Activated naive CD4-positive, alpha-beta T cell treated with Interleukin-2 at 50 U/mL for 16 hours (primary cell): ENCODE measurements at regions not wholly inside any gene's neighbourhood (a gene's known extent, or its start where the extent isn't known, plus 50 kb on each side); places are given as distances from the start of the nearest gene placed in this dataset.

ENCODE experiments used
- DNase-seq: peaks from one replicate; pipeline ENCODE4 v3.0.0-alpha.2; 2020

DNA sequence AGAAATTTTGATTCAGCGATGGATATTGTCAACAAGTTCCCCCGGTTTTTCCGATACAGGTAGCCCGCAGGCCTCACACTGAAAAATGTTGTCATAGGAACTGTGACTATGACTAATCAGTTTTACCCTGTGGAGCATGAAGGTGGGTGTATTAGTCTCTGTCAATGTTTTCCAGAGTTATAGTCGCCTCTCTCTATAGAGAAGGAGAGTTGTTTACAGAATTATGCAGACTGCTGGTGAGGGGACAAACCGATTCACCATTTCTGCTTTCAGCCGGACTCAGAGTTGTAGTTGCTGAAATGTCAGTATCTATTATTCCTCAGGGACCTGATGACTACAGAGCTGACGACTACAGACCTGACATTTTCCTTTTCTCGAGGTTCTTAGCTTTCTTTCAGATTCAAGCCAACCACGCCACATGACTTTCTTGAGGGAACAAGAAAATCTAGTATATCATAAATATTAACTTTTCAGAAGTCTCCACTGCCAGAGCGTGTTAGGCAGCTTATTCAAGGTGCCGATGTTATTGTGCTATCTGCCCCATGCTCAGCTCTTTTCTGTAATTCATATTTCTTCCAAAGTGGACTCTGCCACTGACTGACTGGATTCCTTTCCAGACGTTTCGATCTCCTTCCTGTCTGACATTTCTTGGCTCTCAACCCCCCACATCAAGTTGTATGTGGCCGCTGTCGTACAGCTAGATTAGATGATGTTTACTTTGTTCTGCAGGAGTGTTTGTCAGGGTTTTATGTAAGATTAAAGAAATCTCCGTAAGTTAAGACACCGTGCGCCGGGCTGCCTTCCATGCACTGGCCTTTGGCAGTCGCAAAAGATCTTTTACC is 178.1 kb downstream of the FGF1 start:
- peak; percentile 41 for DNase-seq

DNA sequence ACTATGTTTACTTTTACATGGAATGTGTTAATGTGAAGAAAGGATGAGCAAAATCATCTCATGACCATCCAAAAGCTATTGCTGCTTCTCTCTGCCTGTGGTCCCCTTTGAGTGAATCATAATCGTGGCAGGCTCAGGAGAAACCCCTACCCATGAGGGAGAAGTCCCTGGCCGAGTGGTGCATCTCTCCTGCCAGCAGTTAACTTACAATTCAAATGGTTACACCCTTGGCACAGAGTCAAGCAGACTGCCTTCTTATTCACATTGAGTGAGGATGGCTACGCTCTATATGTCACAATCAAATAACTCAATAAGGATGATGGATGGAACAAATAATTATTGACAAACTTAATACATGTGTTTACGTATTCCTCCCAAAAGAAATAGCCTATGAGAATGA is 179.1 kb downstream of the FGF1 start:
- DNase-seq, result no peak

DNA sequence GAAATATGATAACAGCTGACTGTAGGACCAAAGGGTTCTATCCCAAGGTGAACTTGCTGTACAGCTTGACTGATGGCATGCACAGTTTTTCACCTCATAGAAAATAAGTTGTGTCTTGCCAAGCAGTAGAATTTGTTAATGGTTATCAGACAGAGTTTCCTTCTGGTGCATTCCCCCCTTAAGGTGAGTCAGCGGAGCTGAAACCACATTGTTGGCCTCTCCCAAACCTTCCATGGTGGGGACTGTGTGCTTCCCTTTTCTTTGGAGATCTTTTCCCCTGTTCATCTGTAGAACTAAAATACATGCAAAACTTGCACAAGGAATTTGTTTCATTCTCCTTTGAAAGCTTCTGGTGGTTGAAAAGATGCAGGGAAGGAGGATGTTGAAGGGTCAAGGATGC is 179.8 kb downstream of the FGF1 start:
- DNase-seq, result no peak

DNA sequence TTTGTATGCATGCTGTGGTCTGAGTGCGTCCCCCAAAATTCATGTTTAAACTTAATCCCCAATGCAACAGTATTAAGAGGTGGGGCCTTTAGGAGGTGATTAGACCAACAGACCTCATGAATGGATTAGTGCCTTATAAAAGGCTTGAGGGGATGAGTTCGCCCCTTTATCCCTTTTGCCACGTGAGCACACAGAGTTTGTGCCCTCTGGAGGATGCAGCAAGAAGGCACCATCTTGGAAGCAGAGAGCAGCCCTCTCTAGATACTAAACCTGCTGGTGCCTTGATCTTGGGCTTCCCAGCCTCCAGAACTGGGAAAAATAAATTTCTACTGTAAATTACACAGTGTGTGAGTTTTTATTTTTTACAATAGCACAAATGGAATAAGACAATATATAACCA is 177.1 kb upstream of the SPRY4 start:
- no peak for DNase-seq

DNA sequence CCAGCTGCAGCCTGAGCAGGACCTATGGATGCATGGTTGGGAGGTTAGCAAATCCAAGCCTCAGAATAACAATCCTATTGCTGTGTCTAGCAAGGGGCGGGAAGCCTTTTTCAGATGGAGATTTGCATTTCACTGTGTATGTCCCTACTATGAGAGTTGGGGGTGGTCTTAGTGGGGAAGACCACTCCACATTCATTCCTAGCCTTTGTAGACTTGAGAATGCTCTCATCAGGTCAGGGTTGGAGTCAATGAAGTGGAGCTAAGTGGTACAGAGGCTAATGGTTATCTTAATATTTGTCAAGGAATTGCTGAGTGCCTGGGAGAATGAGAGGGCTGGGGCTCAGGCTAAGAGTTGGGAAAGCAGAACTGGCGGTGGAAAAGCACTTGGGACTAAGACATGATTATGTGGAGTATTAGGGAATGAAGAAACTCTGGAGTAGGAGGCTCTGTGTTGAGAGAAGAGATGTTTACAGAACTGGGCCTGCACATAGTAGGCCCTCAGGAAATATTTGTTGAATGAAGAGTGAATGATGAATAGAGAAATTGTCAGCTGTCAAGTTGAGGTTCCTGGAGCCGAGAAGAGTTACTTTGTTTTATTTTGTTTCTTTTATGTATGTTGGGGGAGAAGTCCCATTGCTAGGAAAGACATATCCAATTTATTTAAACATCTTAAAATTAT is 175.5 kb upstream of the SPRY4 start:
- no peak for DNase-seq

DNA sequence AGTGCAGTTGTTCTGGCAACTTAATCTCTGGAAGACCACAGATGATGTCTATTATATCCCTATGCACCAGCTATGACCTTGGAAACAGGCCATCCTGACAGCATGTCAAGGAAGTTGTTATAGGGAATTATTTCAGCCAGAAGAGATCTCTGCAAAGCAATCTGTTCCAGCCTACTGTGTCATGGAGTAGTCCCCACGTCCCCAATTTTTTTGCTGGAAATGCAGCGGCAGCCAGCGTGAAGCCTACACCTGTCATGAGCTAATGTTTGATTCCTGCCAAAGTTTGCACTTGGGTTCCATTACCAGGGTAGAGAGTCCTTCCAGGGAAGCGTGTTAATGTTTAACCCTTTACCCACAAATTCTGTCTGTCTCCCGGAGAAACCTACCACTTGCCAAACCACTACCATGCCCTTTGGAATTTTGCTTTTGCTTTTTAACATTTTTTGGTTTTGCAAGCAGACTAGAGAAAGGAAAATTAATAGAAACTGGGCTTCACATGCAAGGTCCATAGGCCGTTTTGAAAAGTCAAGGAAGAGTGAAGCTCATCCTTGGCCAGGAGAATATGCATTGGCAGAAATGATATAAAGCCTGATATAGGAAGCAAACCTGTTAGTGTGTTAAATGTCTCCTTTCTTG is 174.9 kb upstream of the SPRY4 start:
- no peak for DNase-seq

DNA sequence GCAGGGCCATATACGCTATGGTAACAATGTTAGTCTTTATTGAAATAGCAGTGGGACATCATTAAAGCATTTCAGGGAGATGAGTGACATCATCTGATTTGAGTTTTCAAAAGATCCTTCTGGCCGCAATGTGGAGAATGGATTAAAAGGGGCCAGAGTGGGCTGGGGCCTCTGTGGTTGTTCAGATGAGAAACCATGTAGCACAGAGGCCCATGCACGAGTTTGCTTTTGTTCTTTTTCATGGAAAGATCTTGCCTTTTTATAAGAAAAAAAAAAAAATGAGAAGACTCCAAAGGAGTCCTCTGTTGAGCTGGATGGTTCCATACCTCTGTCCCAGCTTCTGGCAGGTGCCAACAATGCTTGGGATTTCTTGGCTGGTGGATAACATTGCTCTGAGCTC is 173.5 kb upstream of the SPRY4 start:
- DNase-seq, result no peak

DNA sequence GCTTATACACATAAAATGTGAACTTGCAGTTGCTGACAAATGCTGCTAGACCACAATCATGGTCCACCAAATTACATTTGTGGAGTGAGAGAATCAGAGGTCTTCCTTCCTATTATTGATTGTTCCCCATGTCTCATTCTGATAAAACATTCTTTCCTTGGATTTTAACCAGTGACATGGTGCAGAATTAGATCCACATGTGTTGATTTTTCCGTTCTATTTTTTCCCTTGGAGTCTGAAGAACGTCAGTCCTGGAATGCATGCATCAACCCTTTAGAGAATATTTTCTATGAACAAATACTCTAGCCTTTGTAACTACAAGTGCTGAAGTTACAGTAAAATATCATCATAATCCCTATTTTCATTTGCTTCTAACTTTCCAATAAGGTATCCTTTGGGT is 170.7 kb upstream of the SPRY4 start:
- DNase-seq, result no peak

DNA sequence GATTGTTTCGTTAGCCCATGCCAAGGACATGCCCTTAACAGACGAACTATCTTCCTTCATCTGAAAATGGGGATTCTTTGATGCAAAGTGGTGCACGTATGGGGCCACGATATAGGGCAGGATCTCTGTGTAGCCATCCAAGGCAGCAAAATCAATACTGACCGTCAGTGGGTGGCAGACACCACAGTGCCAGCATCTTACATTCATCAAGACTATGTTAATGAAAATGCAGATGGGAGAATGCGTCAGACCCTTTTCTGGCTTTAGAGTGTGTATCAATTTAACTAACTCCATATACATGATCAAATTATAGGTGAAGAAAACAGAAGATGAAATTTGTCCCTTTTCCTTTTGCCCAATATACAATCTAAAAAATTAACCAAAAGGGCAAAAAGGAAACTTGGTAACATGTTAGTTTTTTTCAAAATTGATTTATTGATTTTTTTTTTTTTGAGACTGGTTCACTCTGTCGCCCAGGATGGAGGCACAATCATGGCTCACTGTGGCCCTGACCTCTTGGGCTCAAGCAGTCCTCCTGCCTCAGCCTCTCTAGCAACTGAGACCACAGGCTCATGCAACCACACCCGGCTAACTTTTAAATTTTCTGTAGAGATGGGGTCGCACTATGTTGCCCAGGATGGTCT is 169.2 kb upstream of the SPRY4 start:
- no peak for DNase-seq

DNA sequence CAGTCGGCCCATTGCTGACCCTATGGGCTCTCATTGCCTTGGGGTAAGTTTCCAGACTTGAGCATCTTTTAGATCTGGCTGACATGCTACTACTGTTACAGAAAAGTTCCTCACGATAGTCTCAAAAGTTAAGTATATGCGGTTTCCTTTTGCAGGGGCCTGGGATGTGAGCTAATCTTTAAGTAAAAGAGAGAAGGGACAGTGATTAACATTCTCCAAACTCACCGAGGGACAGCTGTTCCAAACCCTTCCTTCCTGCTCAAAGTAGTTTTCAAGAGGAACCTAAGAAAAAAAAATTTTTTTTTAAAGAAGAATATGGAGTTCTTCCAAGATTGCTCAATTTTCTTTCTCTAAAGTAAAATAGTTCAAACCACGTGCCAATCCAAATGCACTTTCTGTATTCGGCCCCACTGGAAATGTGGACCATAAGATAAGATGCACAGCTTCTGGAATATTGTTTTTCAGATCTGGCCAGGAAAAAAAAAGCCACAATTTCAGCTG is 168.0 kb upstream of the SPRY4 start:
- no peak for DNase-seq

DNA sequence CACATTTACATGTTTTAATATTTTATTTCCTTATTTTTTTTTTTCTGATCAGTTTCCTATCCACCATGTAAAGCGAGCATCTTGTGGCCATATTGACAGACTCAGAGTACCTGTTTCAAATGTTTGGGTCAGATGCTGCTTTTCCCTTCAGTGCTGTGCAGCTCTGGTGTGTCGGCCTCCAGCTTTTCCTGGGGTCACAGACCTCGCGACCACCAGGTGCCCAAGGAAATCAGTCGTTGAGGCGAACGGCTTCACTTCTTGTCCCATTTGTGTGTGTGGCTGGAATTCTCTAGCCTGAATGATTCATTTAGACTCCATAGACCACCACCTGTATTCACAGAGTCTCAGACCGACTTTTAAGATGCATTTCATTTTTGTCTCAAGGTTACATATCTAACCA is 166.9 kb upstream of the SPRY4 start:
- DNase-seq, result no peak

DNA sequence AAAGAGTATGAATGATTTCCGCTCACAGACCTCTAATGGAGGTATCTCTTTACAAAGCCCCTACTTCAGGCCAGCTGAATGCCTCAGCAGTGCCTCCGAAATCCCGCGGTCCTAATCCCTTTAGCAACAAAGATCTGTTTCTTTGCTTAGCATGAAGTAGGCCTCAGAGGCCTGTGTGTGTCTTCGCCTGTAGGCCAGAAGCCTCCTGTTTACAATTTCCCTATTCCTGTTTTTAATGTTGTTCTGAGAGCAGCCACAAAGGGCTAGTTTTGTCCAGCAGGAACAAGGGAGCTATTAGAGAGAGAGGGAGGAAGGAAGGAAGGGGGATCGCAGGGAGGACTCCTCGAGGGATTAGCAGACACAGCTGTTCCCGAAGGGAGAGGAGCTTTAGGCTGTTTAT is 166.4 kb upstream of the SPRY4 start:
- DNase-seq, result no peak

DNA sequence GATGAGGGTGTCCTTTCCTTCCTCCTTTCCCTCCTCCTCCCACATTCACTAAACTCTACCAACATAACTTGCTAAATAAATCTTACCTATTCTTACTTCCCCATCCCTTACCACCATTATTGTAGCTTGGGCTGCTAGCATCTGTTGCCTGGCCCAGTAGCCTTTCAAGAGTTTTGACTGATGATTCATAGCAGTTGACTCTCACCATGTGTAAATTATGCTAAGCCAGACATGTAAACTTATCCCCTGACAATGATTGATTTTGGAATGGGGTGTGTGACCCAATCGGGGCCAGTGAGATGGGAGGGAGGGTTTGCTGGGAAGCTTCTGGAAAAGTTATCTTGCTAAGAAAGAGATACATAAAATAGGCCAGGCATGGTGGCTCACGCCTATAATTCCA is 161.8 kb upstream of the SPRY4 start:
- DNase-seq, result no peak

DNA sequence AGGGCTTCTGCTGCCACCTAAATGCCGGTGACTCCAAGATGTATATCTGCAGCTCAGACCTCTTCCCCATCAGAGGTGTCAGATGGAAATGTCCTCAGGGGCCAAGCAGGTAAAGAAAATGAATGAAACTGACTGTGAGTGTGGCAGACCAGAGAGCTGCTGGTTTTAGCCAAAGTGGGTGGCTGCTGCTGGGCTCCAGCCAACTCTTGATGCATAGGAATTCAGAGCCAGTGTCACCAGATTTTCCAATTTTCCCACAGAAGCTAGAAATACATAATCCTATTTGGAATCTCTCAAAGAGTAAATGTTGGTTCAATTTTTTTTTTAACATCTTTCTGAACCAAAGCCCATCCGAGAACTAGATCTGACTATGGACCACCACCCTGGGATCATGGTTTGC is 161.2 kb upstream of the SPRY4 start:
- DNase-seq, result no peak

DNA sequence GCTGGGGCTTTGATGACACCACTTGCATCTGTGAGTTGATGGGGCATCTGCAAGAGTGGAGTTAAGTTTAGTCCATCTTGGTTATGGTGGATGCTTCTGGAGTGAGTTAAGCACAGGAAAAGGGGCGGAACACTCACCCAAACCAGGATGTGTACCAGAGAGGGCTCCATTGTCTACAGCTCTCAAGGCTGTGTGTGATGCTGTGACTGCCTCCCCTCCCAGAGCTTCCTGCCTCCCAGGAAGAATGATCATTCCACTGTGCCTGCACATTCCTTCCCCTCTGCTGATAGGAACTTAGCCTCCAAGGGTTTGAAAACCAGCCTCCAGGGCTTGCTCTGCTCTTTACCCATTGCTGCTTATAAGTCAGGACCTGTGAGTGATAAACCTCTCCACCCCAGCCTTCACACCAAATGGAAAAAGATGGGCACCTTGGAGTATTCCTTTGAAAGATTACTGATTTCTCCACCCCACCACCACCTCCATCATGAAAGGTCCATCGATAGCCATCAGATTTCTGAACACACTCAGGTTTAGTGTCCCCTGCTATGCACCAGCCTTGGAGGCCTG is 160.1 kb upstream of the SPRY4 start:
- no peak for DNase-seq

DNA sequence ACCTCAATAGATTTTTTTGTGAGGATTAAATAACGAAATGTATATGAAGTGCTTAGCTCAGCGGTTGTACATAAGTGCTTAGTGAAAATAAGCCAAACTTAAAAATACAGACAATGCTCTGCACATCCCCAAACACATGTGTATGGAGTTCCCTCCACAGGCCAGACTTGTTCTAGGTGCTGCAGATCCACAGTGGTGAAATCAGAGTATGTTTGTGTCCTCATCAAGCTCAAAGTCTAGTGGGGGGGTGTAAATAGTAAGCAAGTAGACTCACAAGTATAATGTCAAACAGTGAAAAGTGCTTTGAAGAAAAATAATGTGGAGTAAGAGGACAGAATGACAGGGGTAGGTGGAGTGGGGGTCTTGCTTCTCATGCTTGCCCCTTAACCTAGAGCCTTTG is 157.4 kb upstream of the SPRY4 start:
- no peak for DNase-seq

DNA sequence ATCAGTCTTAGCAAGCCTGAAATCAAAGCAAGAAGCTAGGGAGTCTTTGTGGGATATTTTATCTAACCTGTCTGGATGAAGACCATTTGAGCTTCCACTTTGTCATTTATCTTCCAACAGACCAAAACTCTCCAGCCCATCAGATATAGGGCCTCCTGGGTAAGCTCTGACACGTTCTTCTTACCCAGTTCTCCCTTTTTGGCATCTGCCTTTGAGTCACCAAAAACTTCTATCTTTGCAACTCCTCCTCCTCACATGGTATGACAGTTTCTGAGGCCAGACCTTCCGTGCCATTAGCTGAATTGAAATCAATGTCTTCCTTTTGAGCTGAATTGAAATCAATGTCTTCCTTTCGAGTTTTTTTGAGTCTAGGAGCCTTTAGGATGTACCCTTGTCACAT is 156.6 kb upstream of the SPRY4 start:
- DNase-seq, result no peak

DNA sequence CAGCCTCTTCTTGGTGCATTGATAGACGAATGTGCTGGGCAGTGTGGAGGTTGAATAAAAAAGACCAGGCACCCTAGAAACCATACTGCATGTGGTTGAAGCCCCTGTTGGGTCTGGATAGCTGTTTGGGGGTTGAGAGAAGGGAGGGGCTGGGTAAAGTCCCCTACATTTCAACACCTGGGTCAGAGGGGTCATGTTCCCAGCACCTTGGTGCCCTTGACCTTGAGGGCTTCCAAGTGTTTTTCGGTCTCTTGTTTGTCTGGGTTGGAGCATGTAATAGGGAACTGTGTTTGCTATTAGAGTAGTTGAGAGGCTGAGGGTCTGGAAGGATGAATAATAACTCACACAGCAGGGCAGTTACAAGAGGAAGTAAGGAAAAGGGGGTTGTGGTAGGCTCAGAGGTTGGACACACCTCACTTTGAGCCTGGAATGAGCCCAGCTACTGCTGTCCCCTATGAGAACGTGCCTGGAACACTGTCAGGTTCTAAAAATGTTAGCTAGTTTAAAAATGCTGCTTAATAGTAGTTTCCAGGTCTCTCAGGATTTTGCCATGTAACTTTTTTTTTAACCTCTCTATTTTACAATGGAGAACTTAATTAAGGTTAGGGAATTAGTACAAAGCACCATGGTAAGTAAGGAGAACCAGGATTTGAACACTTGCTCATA is 155.2 kb upstream of the SPRY4 start:
- DNase-seq, result no peak

DNA sequence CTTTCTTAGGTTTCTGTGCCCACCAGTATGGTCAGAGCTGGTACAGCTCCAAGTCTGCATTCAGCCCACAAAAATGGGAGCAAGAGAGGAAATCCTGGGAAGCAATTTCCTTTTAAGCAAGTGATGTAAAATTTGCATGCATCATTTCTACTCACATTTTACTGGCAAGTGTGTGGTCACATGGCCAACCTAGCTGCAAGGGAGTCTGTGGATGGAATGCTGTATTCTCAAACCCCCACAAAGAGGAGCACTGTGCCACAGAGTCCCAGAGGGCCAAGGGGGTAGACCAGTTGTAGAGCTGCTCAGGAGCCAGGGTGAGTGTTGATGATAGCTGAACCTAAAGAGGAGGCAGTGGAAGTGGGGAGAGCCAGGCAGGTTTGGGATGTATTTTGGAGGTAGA is 154.3 kb upstream of the SPRY4 start:
- DNase-seq, result no peak

DNA sequence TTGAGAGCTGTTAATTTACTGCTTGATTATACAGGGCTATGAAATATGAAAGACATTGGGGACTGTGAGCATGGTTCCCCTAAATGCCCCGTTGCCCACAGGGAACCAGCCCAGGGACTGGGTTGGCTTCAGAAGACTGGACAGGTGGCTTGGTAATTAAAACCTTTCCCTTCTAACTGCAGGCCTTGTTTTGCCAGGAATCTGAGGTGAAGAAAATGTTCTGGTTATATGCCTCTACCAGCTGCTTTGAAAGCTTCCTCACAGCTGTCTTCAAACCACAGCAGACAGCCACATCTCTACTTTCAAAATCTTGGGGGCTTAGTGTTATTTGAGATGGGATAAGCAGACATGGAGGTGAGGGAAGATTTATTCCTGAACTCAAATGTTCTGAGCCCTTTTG is 153.3 kb upstream of the SPRY4 start:
- DNase-seq, result no peak

DNA sequence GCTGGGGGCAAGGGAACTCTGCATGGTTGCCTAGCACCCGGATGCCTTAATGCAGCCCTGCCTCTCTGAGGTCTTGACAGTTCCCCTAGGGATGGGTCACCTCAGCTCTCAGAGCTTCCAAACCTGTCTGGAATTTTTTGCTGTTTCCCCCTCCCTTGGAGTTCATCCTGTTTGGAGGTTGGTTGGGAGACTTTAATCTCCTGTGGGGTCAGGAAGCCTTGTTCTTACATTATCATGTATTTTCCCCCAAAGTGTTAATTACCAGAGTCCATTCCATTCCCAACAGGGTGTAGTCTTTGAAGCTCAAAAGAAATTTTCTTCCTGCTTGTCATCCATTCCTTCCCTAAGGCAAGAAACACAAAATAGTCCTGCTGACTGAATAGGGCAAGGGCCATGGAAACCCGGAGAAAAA is 150.3 kb upstream of the SPRY4 start:
- no peak for DNase-seq

DNA sequence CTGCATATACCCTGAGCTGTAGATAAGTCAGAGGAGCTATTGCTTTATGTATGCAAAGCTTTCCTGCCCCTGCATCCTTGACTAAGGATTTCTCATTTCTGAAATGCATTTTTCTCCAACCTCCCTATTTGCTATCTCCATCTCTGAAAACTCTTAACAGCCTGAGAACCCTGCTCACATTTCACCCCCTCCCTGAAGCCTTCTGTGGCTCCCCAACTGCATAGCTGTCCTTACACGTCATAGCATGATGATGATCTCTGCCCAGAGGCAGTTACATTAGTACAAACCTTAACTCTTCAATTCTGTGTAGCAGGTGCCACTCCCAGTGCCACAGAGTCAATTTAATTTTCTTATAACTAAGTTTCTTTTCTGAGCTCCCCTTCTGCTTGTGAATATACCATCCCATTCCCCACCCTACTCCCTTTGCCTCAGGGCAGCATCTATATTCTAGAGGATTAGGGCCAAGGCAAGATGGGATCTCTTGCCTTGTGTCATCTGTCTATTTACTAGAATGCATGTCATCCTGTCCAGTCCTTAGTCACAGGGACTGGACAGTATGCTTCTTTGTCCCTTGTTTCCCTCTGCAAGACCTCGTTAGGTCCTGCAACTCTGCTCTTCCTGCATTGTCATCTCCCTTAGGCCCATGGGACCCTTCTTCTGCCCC is 149.7 kb upstream of the SPRY4 start:
- no peak for DNase-seq
